HepG2 (cell line): ENCODE measurements at regions not wholly inside any gene's neighbourhood (a gene's known extent, or its start where the extent isn't known, plus 50 kb on each side); places are given as distances from the start of the nearest gene placed in this dataset.

Experiments used
- ATAC-seq: fragments of 200-7000 bp; cut with Tn5 transposase; 3 replicates; pipeline ENCODE4 v1.9.1; 2020; ENCODE audit warnings: mild to moderate bottlenecking, moderate library complexity
- BruUV-seq: library from RNA; stranded (reverse); fragments of 400-500 nt; replicated peaks from 2 replicates; lab custom pipeline; 2021; lab: Mats Ljungman, UMichigan
- CTCF ChIA-PET: fragments of 300-600 bp; formaldehyde crosslinking; extraction: SDS; loops from one replicate; lab custom pipeline; 2021; ENCODE audit warnings: low total read pairs, inconsistent platforms, low intra/inter-chr PET ratio; lab: Yijun Ruan, JAX
- POLR2A ChIA-PET: fragments of 350-600 bp; sonication (Branson Sonifier 250); formaldehyde crosslinking; loops from one replicate; lab custom pipeline; 2020; ENCODE audit warnings: antibody characterized with exemption, inconsistent platforms; lab: Yijun Ruan, JAX
- DNase-seq: peaks from one replicate; pipeline ENCODE4 v3.0.0-alpha.2; 2015; ENCODE audit warnings: low spot score
- FAIRE-seq: peaks from 3 replicates; lab custom pipeline; 2011; peaks lifted over from hg19 to GRCh38; lab: Jason Lieb, UNC
- H2AFZ ChIP-seq: one replicate; pipeline ENCODE4 v1.6.1; 2011; ENCODE audit warnings: low read length, inconsistent platforms
- H3K27ac ChIP-seq: fragments of 300-600 bp; 3 replicates; pipeline ENCODE4 v1.8.0; 2011; ENCODE audit warnings: mixed run types, mild to moderate bottlenecking, mixed read lengths, low read length, inconsistent platforms; ENCODE audit not compliant: insufficient read depth; ENCODE audit errors: extremely low read length
- H3K27me3 ChIP-seq, 2 experiments: fragments of 200-600 bp in 1 of 2; 2 replicates in 1 of 2; 3 replicates in 1 of 2; pipeline versions ENCODE4 v1.6.0 to v1.8.0; 2011; ENCODE audit warnings: low read length in 2 of 2, mild to moderate bottlenecking in 2 of 2, moderate library complexity in 2 of 2, inconsistent platforms in 1 of 2; ENCODE audit not compliant: insufficient read depth in 2 of 2, control insufficient read depth in 1 of 2
- H3K36me3 ChIP-seq, 2 experiments: fragments of 200-600 bp in 1 of 2; replicated peaks in 1 of 2; 2 replicates in 1 of 2; 3 replicates in 1 of 2; pipeline versions ENCODE4 v1.5.1 to v1.8.0; 2011; ENCODE audit warnings: low read length in 2 of 2, inconsistent platforms in 1 of 2; ENCODE audit not compliant: insufficient read depth in 2 of 2, control insufficient read depth in 1 of 2
- H3K4me1 ChIP-seq: 2 replicates; pipeline ENCODE4 v1.5.1; 2012; ENCODE audit warnings: low read length, inconsistent platforms; ENCODE audit not compliant: insufficient read depth
- H3K4me2 ChIP-seq: 2 replicates; pipeline ENCODE4 v1.6.0; 2011; ENCODE audit warnings: low read depth, low read length, inconsistent platforms
- H3K4me3 ChIP-seq, 3 experiments: fragments of 200-600 bp in 1 of 3; sonication (generic), shearing (Covaris generic) in 1 of 3; replicated peaks in 1 of 3; 2 replicates each; pipeline ENCODE4 v1.5.1; 2011 to 2016; ENCODE audit warnings: low read length in 3 of 3, inconsistent platforms in 2 of 3, low read depth in 2 of 3, mild to moderate bottlenecking in 2 of 3, control low read depth in 1 of 3, mixed read lengths in 1 of 3; ENCODE audit not compliant: insufficient read depth in 1 of 3
- H3K79me2 ChIP-seq: one replicate; pipeline ENCODE4 v1.6.1; 2011; ENCODE audit warnings: low read length, inconsistent platforms; ENCODE audit not compliant: insufficient read depth
- H3K9ac ChIP-seq: 2 replicates; pipeline ENCODE4 v1.6.0; 2011; ENCODE audit warnings: mild to moderate bottlenecking, low read depth, low read length, inconsistent platforms; ENCODE audit not compliant: insufficient read depth
- H3K9me3 ChIP-seq: 2 replicates; pipeline ENCODE4 v1.5.1; 2012; ENCODE audit warnings: mild to moderate bottlenecking, low read length
- H4K20me1 ChIP-seq: 2 replicates; pipeline ENCODE4 v1.6.0; 2011; ENCODE audit warnings: inconsistent platforms, mild to moderate bottlenecking, low read length, moderate library complexity; ENCODE audit not compliant: insufficient read depth
- CEBPZ ChIP-seq: IDR thresholded peaks from 2 replicates; pipeline ENCODE4 v1.6.1; 2012; ENCODE audit warnings: low read length, improper control_type of control experiment
- HIVEP1 ChIP-seq: sonication (generic); formaldehyde crosslinking; IDR thresholded peaks from 2 replicates; pipeline ENCODE4 v1.4.0; 2020; ENCODE audit warnings: mild to moderate bottlenecking, missing genetic modification reagents
- MAFF ChIP-seq: IDR thresholded peaks from 2 replicates; pipeline ENCODE4 v1.6.1; 2011; ENCODE audit warnings: low read depth, low read length, improper control_type of control experiment
- MAFK ChIP-seq, 2 experiments: IDR thresholded peaks in 1 of 2; conservative IDR thresholded peaks in 1 of 2; 2 replicates each; pipeline ENCODE4 v1.6.1; 2011; ENCODE audit warnings: improper control_type of control experiment in 2 of 2, low read length in 2 of 2
- PHF21A ChIP-seq: sonication (generic); formaldehyde crosslinking; IDR thresholded peaks from 2 replicates; pipeline ENCODE4 v1.5.0; 2020; ENCODE audit warnings: mild to moderate bottlenecking, missing genetic modification reagents
- RBM22 ChIP-seq: fragments of 200-400 bp; formaldehyde crosslinking; optimal IDR thresholded peaks from 2 replicates; pipeline ENCODE3; 2017; ENCODE audit warnings: mild to moderate bottlenecking, low read length, moderate library complexity
- WGBS: methylation state at CpG from one replicate; pipeline ENCODE4 v1.1.6; 2017; ENCODE audit warnings: low lambda C conversion rate; 5-methylcytosine and 5-hydroxymethylcytosine counted together
- in situ Hi-C: cut with HindIII; loops from 2 replicates; pipeline ENCODE4 v1.10.0; 2017; ENCODE audit warnings: low pct_unique_long_range_greater_than_20kb; ENCODE audit not compliant: extremely low pct_ligation_motif_present
- intact Hi-C: fragments of 100-400 bp; cut with micrococcal nuclease; formaldehyde crosslinking; loops from one replicate; pipeline ENCODE4 v1.10.0; 2022; ENCODE audit not compliant: unreplicated experiment

GRCh38 chr14:84750284-84750683, 779.7 kb upstream of the FLRT2 start (continued):
- TF ChIP-seq CEBPZ (no peak), HIVEP1 (CRISPR knock-in tag) (no peak), RBM22 (no peak)

GRCh38 chr14:84750763-84751554, 779.0 kb upstream of the FLRT2 start:
- H2AFZ ChIP-seq: no peak overlapping the region
- BruUV-seq: no TSS peak
- POLR2A ChIA-PET: no interaction called here

More at GRCh38 chr14:84750763-84751554, 779.0 kb upstream of the FLRT2 start:
- no peaks in the 10 kb centered on the region for H3K79me2 ChIP-seq
- no peak for TF ChIP-seq PHF21A
- TF ChIP-seq MAFK (conservative IDR thresholded peaks at IDR 0.05 in 1 of 2, IDR thresholded peaks at IDR 0.05 in 1 of 2; ENCODE audit: low read length in 2 of 2): peak; percentile 66 to 86; a peak in 3 of 4 replicates
- TF ChIP-seq MAFF: peak; percentile 78
- FAIRE-seq: no peak
- peaks cover 76% of the 10 kb centered on the region for H3K9me3 ChIP-seq
- no peak for DNase-seq
- ATAC-seq: no peak
- CTCF ChIA-PET: no interaction called here
- no peaks in the 10 kb centered on the region for H3K4me1 ChIP-seq
- 4% methylated on average over 10 of the region's 10 CpGs for WGBS
- H4K20me1 ChIP-seq: no peaks in the 10 kb centered on the region
- H3K4me2 ChIP-seq: no peak overlapping the region
- no peak overlapping the region for H3K27ac ChIP-seq
- no peak overlapping the region for H3K9ac ChIP-seq
- in situ Hi-C loops: no loop called here
- intact Hi-C loops: no loop called here
- H3K27me3 ChIP-seq: no peaks in the 10 kb centered on the region
- no peak overlapping the region for H3K4me3 ChIP-seq
- H3K36me3 ChIP-seq: no peaks in the 10 kb centered on the region
